NCI-H2196 (cell line): ENCODE measurements at regions not wholly inside any gene's neighbourhood (a gene's known extent, or its start where the extent isn't known, plus 50 kb on each side); places are given as distances from the start of the nearest gene placed in this dataset.
"Not testable (repeated sequence)": the region's sequence is repeated elsewhere in the genome, so short reads cannot be mapped to it uniquely, and the experiment has no call there.

ENCODE experiments used
- DNase-seq: peaks from one replicate; lab custom pipeline; 2025; ENCODE audit not compliant: unreplicated experiment; lab: John Stamatoyannopoulos, UW

DNA sequence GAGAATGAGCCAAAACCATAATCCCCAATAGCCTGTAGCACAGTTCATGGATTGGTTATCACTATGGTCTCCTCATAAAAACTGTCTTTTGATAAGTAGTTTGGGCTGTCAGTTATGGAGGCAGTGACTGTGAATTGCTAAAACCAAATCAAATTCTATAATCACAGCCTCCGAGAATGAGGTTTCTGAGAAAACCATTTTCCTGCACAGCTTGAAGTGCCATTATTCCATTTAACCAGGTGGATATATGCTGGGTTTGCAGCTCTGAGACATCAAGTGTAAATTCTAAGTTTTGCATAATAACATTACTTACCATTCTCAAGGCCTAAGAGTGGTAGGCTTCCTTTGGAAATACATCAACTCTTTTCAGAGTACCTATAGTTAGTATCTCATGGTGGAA, 485.4 kb downstream of the FRK start:
- DNase-seq: no peak

DNA sequence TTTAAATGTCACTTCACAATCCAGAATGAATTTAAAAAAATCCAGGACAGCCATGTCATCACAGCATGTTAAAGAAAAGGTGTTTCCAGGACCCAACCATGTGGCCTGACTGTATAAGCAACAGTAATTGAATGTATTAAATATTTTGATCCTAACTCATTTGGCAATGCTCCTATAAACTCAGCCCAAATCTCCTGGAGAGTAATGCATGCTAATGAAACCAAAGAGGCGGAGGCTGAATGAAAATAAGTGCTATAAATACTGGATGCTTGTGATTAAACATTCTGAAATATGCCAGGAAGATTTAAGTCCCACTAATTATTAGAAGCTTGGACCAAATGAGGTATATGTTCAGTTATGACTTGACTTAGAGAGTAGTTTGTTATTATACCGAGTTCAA, 486.8 kb downstream of the FRK start:
- DNase-seq: no peak

DNA sequence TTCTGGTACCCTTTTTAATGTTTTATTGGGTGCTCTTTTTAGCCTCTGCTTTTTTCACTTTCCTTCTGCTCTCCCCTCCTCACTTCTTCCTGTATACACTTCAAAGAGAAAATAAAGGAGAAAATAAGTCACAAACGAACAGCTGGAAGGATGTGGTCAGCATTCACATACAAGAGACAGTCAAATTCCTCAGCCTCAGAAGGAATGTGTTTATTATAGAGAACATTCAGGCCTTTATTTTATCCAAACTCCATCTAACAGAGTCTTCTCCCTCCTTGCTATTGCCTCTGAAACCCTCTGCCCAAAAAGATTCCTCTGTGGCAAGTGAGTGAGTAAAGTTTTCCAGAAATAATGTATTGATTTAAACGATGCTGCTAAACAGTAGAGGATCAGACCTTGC, 490.4 kb downstream of the FRK start:
- DNase-seq: no peak

DNA sequence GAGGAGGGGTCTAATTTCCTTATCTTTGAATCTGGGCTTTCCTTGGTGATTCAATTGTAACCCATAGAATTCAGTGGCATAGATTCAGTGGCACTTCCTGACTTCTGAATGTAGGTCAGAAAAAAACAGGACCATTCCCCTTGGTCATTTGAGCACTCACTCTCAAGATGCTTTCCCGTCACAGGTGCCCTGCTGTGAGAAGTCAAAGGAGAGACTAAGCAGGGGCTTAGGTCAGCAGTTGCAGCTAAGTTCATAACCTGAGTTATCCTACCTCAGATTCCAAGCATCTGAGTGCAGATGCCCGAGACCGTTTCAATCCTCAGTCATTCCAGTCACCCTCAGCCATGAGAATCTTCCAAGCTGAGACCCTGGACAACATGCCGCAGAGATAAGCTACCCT, 506.6 kb downstream of the FRK start:
- no peak for DNase-seq

DNA sequence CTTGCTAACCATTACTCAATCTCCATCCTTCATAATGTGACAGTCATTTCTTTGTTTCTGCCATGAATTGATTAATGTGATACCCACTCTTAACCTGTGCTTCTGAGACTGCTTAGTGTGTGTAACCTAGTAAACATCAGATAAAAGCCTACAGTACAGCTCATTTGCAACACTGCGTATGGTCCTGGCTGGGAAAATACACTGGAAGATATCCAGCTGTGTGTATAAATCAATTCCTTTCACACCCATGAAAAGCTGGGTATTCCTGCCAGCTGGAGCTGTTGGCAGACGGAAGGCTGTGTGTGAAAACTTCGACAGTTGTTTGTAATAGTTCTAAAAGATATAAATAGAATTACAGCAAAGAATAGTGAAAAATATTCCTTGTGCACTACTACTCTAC, 509.2 kb downstream of the FRK start:
- DNase-seq: no peak

DNA sequence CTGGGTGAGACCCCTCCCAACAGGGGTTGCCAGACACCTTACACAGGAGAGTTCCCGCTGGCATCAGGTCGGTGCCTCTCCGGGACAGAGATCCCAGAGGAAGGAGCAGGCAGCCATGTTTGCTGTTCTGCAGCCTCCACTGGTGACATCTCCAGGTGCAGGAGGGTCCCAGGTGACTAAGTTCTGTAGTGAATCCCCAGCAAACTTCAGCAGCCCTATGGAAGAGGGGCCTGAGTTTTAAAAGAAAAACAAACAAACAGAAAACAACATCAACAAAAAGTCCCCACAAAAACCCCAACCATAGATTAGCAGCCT, 515.1 kb downstream of the FRK start:
- DNase-seq: no peak

DNA sequence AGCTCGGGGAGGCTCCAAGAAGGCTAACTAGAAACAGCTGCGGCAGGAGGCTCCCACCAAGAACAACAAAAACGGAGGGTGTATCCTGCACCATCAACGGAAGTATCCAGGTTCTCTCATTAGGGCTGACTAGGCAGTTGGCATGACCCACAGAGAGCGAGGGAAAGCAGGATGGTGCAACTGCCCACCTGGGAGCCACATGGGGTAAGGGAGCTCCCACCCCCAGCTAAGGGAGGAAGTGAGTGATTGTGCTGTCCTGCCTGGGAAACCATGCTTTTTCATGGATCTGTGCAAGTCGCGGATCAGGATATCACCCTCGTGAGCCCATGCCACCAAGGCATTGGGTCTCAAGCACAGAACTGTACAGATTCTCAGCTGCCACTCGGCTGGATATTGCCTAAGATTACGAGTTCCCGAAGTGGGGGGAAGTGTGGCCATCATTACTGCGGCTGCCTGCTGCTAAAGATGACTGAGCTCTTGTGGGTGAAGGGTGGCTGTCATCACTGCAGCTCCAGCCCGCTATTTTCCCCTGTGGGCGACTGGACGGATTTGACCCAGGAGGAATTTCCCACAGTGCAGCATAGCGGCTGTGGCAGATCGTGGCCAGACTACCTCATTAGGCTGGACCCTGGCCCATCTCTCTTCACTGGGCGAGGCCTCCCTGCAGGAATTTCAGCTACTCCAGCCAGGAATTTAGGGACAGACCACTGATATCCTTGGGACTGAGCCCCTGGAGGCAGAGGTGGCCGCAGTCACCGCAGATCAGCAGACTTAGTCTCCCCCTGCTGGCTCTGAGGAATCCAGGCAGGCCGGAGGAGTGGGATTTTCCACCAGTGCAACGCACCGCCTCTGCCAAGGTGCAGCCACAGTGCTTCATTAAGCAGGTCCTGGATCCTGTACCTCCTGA, 515.7 kb downstream of the FRK start:
- no peak for DNase-seq

DNA sequence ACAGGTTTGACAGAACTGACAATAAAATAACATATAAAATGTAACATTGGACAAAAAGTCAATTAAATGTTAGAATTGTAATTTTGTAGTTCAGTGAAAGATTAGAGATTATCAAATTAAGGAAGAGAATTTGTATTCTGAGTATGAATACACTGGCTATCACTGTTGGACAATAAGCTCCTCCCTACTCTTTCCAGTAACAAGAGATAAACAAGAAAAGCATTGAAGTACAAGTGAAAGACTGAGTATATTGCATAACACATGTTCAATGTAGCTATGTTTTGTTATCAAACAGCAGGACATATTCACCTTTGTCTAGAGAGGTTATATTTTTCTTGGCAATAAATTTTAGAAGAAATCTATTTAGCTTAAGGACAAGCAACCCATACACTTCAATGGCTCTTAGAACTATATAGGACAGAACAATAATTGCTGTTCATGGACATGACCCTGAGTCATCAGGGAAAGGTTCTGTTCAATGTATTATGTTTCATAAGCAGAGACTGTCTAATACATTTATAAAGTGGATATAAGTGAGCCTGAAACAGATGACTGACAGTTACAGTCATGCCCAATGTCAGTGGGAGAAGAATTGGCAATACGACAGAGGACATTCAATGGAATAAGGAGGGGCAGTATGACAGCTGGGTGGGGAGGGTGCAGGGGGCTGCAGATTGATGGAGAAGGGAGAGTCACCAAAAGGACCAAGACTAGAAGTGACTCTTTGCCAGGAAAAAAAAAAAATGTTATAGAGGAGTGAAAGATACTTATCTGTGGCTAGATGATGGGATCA, 520.4 kb downstream of the FRK start:
- no peak for DNase-seq

DNA sequence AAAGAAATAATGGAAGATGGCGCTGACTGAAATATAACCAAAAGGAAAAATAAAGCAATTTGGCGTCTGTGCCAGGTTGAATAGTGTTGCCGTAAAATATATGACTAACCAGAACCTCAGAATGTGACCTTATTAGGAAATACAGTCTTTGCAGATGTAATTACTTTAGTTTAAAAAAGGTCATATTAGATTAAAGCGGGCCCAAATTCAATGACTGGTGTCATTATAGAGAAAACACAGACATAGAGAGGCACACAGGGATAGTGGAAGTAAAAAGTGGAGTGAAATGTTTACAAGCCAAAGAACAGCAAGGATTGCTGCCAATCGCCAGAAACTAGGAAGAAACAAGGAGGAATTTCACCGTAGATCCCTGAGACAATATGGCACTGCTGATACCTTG, 521.2 kb downstream of the FRK start:
- DNase-seq: no peak

DNA sequence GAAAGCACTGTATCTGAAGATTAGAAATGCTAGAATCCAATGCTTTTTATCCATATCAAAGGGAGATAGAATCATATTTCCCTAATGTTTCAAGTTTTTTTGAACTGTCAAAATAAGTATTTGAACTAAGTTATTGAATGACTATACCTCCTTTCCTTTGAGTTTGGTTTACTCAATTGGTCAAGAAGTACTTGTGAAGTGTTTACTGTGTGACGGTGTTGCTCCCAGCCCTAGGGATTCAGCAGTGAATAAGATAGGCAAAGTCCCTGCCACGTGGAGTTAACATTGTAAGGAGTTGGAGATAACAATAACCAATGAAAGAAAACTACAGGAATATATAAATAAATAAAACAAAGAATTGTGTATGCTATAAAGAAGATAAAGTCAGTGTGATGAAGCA, 535.9 kb downstream of the FRK start:
- no peak for DNase-seq

DNA sequence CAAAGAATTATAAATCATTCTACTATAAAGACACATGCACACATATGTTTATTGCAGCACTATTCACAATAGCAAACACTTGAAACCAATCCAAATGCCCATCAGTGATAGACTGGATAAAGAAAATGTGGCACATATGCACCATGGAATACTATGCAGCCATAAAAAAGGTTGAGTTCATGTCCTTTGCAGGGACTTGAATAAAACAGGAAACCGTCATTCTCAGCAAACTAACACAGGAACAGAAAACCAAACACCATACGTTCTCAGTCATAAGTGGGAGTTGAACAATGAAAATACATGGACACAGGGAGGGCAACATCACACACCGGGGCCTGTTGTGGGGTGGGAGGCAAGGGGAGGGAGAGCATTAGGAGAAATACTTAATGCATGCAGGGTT, 538.9 kb downstream of the FRK start:
- not testable (repeated sequence) for DNase-seq

DNA sequence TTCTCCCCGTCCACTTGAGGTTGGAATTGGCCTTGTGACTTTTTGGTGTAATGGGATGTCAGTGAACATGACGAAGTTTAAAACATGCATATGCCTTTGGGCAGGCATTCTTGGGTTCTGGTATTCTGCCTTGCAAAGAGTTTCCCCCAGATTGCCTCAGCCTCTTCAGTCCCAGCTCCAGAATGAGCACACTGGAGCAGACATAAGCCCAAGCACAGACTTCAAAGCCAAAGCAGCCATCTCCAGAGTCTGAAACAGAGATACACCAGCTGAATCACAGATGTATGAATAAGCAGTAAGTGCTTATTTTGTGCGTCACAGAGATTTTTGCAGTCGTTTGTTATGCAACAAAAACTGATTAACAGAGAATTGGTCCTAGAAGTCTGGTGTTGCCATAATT, 546.0 kb downstream of the FRK start:
- DNase-seq: no peak

DNA sequence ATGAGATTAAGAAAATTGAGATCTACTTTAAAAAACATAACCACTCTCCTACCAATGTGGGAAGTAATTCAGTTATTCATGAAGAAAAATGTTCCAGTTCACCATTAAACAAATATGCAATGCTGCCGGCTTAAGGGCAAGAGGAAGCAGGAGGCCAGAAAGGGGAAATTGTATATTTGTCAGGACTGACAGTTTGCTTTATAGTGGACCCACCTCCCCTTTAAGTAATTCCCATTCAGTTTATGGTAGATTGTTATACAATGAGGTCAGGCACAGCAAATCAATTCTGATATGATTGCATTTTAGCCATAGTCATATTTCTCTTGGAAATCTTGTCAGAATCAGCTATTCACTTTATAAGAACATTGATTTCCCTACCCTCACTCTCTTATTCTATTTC, 547.8 kb downstream of the FRK start:
- no peak for DNase-seq

DNA sequence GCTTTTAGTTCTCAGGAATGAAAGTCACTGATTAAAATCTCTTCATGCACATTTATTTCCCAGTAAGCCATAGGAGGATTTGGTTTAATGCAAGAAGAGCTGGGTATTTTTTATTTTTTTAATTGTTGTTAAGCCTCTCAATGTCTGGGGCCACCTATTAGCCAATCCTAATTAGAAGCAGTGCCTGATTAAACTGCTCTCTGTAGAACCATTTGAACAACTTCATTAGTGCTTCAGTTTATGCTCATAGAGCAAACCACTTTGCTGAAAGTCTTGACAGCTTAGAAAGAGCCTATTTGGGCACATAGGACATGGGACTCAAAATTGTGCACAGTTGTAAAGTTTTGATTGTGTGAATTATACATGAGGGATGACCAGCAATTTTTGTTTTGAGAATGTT, 548.9 kb downstream of the FRK start:
- DNase-seq: no peak

DNA sequence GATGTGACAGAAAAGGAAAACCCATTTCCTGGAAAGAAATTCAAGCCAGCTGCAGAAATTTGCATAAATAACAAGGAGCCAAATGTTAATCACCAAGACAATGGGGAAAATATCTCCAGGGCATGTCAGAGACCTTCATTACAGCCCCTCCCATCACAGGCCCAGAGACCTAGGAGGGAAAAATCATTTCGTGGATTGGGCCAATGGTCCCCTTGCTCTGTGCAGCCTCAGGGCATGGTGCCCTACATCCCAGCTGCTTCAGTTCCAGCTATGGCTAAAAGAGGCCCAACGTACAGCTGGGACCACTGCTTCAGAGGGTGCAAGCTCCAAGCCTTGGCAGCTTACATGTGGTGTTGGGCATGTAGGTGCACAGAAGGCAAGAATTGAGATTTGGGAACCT, 558.3 kb downstream of the FRK start:
- not testable (repeated sequence) for DNase-seq

DNA sequence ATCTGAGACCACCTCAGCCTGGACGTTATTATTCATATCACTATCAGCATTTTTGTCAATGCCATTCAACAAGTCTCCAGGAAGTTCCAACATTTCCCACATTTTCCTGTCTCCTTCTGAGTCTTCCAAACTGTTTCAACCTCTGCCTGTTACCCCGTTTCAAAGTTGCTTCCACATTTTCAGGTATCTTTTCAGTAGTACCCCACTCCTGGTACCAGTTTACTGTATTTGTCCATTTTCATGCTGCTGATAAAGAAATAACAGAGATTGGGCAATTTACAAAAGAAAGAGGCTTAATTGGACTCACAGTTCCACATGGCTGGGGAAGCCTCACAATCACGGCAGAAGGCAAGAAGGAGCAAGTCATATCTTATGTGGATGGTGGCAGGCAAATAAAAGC, 565.5 kb downstream of the FRK start:
- DNase-seq: no peak

DNA sequence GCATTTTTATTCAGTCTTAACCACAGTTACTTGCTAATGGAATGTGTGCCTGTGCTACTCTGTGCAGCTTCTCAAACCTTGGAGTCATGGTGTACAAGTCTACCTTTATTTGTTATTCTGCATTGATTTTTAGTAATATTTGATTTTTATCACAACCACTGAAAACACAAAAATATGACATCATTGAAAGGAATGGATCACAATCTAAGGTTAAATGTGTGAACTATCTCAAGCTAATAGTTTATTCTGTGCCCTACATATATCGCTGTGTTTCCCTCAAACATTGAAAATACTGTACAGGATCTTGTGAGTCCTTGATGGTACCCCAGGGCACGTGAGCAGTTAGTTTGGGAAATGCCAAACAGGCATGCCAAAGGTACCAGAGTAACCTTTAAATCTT, 573.4 kb downstream of the FRK start:
- DNase-seq: no peak

DNA sequence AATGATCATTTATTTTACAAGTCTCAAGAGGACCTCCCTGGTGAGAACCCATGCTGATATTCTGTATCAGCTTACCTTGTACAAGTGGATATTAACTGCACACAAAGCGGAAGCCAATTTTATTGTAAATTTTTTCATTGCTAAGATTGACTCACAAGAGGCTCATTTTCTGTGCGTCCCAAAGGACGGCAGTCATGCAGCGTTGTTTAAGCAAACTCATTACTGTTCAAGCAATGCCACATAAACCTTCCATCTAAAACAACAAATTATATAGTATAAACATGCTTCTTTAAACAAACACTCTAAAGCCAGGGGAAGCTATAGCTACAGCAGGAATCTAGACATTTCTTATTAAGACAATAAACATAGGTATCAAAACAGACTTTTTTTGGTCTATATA, 575.3 kb downstream of the FRK start:
- DNase-seq: no peak

DNA sequence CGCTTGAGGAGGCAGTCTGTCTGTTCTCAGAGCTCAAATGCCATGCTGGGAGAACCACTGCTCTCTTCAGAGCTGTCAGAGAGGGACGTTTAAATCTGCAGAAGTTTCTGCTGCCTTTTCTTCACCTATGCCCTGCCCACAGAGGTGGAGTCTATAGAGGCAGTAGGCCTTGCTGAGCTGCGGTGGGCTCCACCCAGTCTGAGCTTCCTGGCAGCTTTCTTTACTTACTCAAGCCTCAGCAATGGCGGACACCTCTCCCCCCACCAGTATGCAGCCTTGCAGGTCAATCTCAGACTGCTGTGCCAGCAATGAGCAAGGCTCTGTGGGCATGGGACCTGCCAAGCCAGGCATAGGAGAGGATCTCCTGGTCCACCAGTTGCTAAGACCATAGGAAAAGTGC, 580.1 kb downstream of the FRK start:
- not testable (repeated sequence) for DNase-seq

DNA sequence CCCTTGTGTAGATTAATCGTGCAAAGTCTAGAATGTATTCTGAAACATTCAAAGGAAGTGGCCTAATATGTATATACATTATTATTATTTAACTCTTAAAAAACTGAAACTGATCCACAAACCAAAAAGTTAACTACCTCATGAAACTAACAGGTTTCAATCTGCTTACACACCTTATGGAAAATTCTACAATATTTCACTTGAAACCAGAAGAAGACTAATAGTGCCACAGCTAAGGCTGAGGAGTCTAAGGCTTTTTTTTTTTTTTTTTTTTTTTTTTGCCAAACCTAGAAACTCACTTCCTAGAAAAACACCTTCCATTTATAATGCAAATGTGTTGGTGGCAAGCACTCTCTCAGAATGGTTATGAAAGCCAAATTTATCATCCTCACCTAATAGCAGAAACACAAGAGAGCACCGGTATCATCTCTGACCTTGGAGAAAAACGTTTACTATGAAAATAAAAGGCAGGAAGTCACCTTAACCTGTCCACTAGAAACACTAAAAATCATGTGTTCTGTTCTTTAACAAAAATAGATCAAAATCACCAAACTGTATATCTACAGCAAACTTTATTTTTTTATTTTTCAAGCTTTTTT, 586.1 kb downstream of the FRK start:
- no peak for DNase-seq

DNA sequence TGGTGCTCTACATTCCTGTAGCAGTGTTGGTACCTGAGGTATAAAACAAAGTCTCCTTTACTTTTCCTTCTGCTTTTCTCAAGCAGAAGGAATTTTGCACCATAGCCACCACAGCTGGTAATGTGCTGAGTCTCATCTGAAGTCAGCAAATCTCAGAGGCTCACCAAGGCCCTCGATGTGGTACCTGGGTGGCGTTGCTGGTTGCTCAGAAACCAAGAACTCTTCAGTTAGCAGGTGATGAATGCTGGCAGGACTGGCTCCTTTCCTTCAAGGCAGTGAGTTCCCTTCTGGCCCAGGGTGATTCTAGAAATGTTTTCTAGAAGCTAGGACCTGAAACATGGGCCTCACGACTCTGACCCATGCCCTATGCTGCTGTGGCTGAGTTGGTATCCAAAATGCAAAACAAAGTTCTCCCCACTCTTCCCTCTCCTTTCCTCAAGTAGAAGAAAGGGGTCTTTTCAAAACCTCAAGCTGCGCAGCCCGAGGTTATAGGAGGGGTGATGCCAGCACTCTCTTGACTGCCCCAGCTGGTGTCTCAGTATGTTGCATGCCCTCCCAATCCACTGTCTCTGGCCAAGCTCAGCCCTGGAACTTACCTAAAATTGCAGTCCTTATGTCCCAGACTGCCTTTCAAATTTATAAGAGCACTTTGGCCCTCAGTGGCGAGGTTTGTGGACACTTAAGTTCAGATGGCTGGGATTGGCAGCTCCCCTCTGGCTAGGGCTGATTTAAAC, 592.3 kb downstream of the FRK start:
- DNase-seq: no peak

DNA sequence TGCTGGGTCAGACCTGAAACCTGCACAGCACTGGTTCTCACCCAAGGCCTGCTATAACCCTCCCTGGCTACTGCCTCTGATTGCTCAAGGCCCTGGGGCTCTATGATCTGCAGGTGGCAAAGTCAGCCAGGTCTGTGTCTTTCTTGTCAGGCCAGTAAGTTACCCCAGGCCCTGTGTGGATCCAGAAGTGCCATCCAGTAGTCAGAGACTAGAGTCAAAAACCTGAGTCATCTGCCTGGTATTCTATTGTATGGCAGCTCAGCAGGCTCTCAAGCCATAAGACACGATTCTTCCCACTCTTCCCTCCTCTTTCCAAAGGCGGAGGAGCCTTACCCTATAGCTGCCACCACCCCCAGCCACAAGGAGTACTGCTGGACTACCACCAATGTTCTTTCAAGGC, 593.0 kb downstream of the FRK start:
- DNase-seq: no peak
